NCI-H748 (cell line): ENCODE measurements at regions not wholly inside any gene's neighbourhood (a gene's known extent, or its start where the extent isn't known, plus 50 kb on each side); places are given as distances from the start of the nearest gene placed in this dataset.
A peak's percentile ranks its signal among the peaks of the same experiment; 100 is the strongest.
"Not testable (repeated sequence)": the region's sequence is repeated elsewhere in the genome, so short reads cannot be mapped to it uniquely, and the experiment has no call there.

Experiments
- DNase-seq: peaks from one replicate; lab custom pipeline; 2025; ENCODE audit not compliant: unreplicated experiment; lab: John Stamatoyannopoulos, UW

GRCh38 chr16:52657924-52658323 lies 111.0 kb upstream of the TOX3 start:
- no peak for DNase-seq

GRCh38 chr16:52655916-52656315 lies 109.0 kb upstream of the TOX3 start:
- DNase-seq, result not testable (repeated sequence)

GRCh38 chr16:52655156-52655555 lies 108.2 kb upstream of the TOX3 start:
- DNase-seq, result not testable (repeated sequence)

GRCh38 chr16:52652033-52652432 lies 105.1 kb upstream of the TOX3 start:
- peak; percentile 27 for DNase-seq

- no peak for DNase-seq
These were observed 103.8 kb upstream of the TOX3 start for GRCh38 chr16:52650789-52651188.

- no peak for DNase-seq
These were observed 103.4 kb upstream of the TOX3 start for GRCh38 chr16:52650318-52650717.

GRCh38 chr16:52649870-52650269 lies 102.9 kb upstream of the TOX3 start:
- DNase-seq, result no peak

GRCh38 chr16:52647588-52647987 lies 100.6 kb upstream of the TOX3 start:
- no peak for DNase-seq

- DNase-seq, result no peak
These were observed 96.1 kb upstream of the TOX3 start for GRCh38 chr16:52643006-52643405.

- DNase-seq, result peak; percentile 49
These were observed 87.6 kb upstream of the TOX3 start for GRCh38 chr16:52634528-52634927.

- peak; percentile 55 for DNase-seq
These were observed 87.2 kb upstream of the TOX3 start for GRCh38 chr16:52634104-52634503.

GRCh38 chr16:52633230-52633629 lies 86.3 kb upstream of the TOX3 start:
- DNase-seq, result no peak

GRCh38 chr16:52631711-52632110 lies 84.8 kb upstream of the TOX3 start:
- DNase-seq, result no peak

GRCh38 chr16:52630711-52631110 lies 83.8 kb upstream of the TOX3 start:
- DNase-seq, result no peak

- no peak for DNase-seq
These were observed 82.4 kb upstream of the TOX3 start for GRCh38 chr16:52629296-52629695.

- no peak for DNase-seq
These were observed 77.9 kb upstream of the TOX3 start for GRCh38 chr16:52624891-52625290.

GRCh38 chr16:52621651-52622050 lies 74.7 kb upstream of the TOX3 start:
- no peak for DNase-seq

- no peak for DNase-seq
These were observed 72.0 kb upstream of the TOX3 start for GRCh38 chr16:52618753-52619497.

- DNase-seq, result no peak
These were observed 70.6 kb upstream of the TOX3 start for GRCh38 chr16:52617591-52617990.

- DNase-seq, result no peak
These were observed 66.6 kb upstream of the TOX3 start for GRCh38 chr16:52613508-52613907.

GRCh38 chr16:52611817-52612673 lies 65.1 kb upstream of the TOX3 start:
- peak; percentile 91 for DNase-seq

GRCh38 chr16:52603015-52603414 lies 56.1 kb upstream of the TOX3 start:
- DNase-seq, result no peak
